ENCODE measurements at regions not wholly inside any gene's neighbourhood (a gene's known extent, or its start where the extent isn't known, plus 50 kb on each side); places are given as distances from the start of the nearest gene placed in this dataset.
"Not testable (repeated sequence)": the region's sequence is repeated elsewhere in the genome, so short reads cannot be mapped to it uniquely, and the experiment has no call there.

GRCh38 chr2:215889240-215889969, 123.9 kb downstream of the MREG start:
- not testable (repeated sequence) for H3K4me1 ChIP-seq (ENCODE audit: insufficient read depth, poor library complexity, severe bottlenecking); H3K27ac ChIP-seq (ENCODE audit: poor library complexity, severe bottlenecking); H3K9me3 ChIP-seq (ENCODE audit: severe bottlenecking); DNase-seq (ENCODE audit: low spot score); H3K4me3 ChIP-seq (ENCODE audit: severe bottlenecking); ATAC-seq (ENCODE audit: low read depth); H3K36me3 ChIP-seq (ENCODE audit: low read depth); H3K27me3 ChIP-seq (ENCODE audit: insufficient read depth, poor library complexity, severe bottlenecking)

DNA sequence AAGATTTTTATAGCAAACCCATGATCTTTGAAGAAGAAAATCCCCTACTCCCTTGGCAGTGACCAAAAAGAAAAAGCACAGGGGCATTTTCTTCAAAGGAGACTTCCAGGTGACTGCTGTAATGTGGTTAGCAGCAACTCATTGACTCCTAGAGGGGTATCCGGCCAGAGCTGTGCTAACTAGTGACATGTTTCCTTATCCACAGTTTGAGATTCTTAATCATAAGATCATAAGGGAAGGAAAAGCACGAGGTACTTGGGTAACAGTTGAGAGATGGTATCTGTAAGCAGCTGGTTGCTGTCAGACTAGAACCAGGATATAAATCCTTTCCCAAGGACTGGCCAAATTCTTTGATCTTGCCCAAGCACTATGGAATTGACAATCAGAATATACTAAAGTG, 124.7 kb downstream of the MREG start:
- H3K4me1 ChIP-seq (ENCODE audit: insufficient read depth, poor library complexity, severe bottlenecking): no peaks in the 10 kb centered on the region
- H3K9me3 ChIP-seq (ENCODE audit: severe bottlenecking): no peaks in the 10 kb centered on the region
- no peak for DNase-seq (ENCODE audit: low spot score)
- no peak overlapping the region for H3K27ac ChIP-seq (ENCODE audit: poor library complexity, severe bottlenecking)
- H3K4me3 ChIP-seq (ENCODE audit: severe bottlenecking): no peak overlapping the region
- no peak for ATAC-seq (ENCODE audit: low read depth)
- TF ChIP-seq, protein P1, sequence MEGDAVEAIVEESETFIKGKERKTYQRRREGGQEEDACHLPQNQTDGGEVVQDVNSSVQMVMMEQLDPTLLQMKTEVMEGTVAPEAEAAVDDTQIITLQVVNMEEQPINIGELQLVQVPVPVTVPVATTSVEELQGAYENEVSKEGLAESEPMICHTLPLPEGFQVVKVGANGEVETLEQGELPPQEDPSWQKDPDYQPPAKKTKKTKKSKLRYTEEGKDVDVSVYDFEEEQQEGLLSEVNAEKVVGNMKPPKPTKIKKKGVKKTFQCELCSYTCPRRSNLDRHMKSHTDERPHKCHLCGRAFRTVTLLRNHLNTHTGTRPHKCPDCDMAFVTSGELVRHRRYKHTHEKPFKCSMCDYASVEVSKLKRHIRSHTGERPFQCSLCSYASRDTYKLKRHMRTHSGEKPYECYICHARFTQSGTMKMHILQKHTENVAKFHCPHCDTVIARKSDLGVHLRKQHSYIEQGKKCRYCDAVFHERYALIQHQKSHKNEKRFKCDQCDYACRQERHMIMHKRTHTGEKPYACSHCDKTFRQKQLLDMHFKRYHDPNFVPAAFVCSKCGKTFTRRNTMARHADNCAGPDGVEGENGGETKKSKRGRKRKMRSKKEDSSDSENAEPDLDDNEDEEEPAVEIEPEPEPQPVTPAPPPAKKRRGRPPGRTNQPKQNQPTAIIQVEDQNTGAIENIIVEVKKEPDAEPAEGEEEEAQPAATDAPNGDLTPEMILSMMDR (IDR thresholded peaks at IDR 0.05; ENCODE audit: poor library complexity, severe bottlenecking): no peak
- no peaks in the 10 kb centered on the region for H3K36me3 ChIP-seq (ENCODE audit: low read depth)
- H3K27me3 ChIP-seq (ENCODE audit: insufficient read depth, poor library complexity, severe bottlenecking): no peaks in the 10 kb centered on the region

- H3K4me1 ChIP-seq (ENCODE audit: insufficient read depth, poor library complexity, severe bottlenecking): no peaks in the 10 kb centered on the region
- no peak overlapping the region for H3K4me3 ChIP-seq (ENCODE audit: severe bottlenecking)
- ATAC-seq (ENCODE audit: low read depth) (no peak), DNase-seq (ENCODE audit: low spot score) (no peak)
- H3K9me3 ChIP-seq (ENCODE audit: severe bottlenecking): no peaks in the 10 kb centered on the region
- H3K36me3 ChIP-seq (ENCODE audit: low read depth): no peaks in the 10 kb centered on the region
- TF ChIP-seq, protein P1 (IDR thresholded peaks at IDR 0.05; ENCODE audit: poor library complexity, severe bottlenecking): no peak
- no peak overlapping the region for H3K27ac ChIP-seq (ENCODE audit: poor library complexity, severe bottlenecking)
- H3K27me3 ChIP-seq (ENCODE audit: insufficient read depth, poor library complexity, severe bottlenecking): no peaks in the 10 kb centered on the region
Observed at GRCh38 chr2:215887303-215887702, 126.0 kb downstream of the MREG start.

DNA sequence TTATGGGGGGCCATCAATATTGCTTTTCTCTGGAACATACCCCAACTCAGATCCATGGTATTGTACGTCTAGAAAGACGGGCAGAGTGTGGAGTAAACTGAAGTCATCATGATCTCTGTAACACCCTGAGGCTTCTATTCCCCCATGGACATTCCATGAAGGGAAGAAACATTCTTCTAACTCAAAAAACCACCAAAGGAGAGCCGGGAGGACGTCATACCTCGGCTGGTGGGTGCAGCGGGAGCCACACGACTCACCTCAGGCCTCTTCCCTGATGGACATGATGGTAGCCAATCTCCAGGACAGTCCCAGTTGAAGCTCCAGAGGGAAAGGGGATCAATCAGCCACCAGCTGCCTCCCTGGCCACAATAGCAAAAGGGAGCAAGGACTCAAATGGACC, 127.3 kb downstream of the MREG start:
- no peak overlapping the region for H3K4me3 ChIP-seq (ENCODE audit: severe bottlenecking)
- H3K9me3 ChIP-seq (ENCODE audit: severe bottlenecking): no peaks in the 10 kb centered on the region
- no peak overlapping the region for H3K27ac ChIP-seq (ENCODE audit: poor library complexity, severe bottlenecking)
- H3K27me3 ChIP-seq (ENCODE audit: insufficient read depth, poor library complexity, severe bottlenecking): no peaks in the 10 kb centered on the region
- no peaks in the 10 kb centered on the region for H3K36me3 ChIP-seq (ENCODE audit: low read depth)
- TF ChIP-seq, protein P1 (IDR thresholded peaks at IDR 0.05; ENCODE audit: poor library complexity, severe bottlenecking): no peak
- no peak for ATAC-seq (ENCODE audit: low read depth)
- DNase-seq (ENCODE audit: low spot score): no peak
- no peaks in the 10 kb centered on the region for H3K4me1 ChIP-seq (ENCODE audit: insufficient read depth, poor library complexity, severe bottlenecking)

DNA sequence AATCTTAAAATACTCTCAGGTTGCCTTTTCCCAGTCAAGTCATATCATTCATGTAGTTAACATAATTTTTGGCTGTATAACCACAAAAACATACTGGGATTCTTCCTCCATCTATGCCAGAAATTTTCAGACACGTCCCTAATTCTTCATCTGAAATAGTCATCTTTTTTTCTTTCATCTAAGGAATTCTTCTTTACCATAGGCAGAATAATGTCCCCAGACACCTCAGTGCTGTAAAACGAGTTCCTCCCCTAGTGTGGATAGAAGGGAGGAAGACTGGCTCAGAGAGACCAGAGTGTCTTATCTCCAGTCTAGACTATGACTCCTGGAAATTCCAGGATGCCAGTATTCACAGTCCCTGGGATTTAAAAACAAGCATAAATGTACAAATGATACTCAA, 127.8 kb downstream of the MREG start:
- Histone ChIP-seq H3K36me3 (ENCODE audit: low read depth) (no peaks in the 10 kb centered on the region), H3K4me3 (ENCODE audit: severe bottlenecking) (no peak overlapping the region), H3K27me3 (ENCODE audit: insufficient read depth, poor library complexity, severe bottlenecking) (no peaks in the 10 kb centered on the region), H3K27ac (ENCODE audit: poor library complexity, severe bottlenecking) (no peak overlapping the region), H3K4me1 (ENCODE audit: insufficient read depth, poor library complexity, severe bottlenecking) (no peaks in the 10 kb centered on the region), H3K9me3 (ENCODE audit: severe bottlenecking) (no peaks in the 10 kb centered on the region)
- DNase-seq (ENCODE audit: low spot score): no peak
- ATAC-seq (ENCODE audit: low read depth): no peak
- TF ChIP-seq, protein P1 (IDR thresholded peaks at IDR 0.05; ENCODE audit: poor library complexity, severe bottlenecking): no peak

Measured in RWPE2 (cell line).